OCI-LY7 (cell line): ENCODE measurements at regions not wholly inside any gene's neighbourhood (a gene's known extent, or its start where the extent isn't known, plus 50 kb on each side); places are given as distances from the start of the nearest gene placed in this dataset.

ENCODE experiments used
- EZH2phosphoT487 ChIP-seq: fragments of 200-600 bp; sonication (generic); IDR thresholded peaks from 2 replicates; pipeline ENCODE4 v1.6.1; 2018; ENCODE audit warnings: low read depth, borderline replicate concordance, mild to moderate bottlenecking, mixed run types, antibody characterized with exemption, low read length, moderate library complexity, mixed read lengths
- TF ChIP-seq, protein P1 (sequence below): fragments of 200-600 bp; sonication (generic); conservative IDR thresholded peaks from 2 replicates; pipeline ENCODE4 v1.5.1; 2014; ENCODE audit warnings: mild to moderate bottlenecking, antibody characterized with exemption, low read length, moderate library complexity, mixed read lengths

DNA sequence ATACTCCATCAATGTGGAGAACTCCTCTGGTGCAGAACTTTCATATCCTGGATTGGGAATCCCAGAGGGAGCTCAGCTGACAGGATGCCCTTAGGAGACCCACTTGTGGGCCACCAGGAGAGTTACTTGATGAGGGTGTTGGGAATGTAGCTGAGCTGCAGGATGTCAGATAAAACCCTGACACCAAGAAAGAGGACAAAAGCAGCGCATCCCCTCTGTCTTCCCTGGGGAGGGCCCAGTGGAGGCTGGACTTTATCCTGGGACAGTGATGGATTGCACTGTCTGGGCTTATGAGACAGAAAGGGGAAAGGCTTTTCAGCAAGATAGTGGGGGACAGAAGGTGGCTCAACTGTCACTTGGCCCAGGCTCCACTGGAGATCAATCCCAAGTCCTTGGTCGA is 88.1 kb upstream of the BCAR3 start:
- TF ChIP-seq, protein P1, sequence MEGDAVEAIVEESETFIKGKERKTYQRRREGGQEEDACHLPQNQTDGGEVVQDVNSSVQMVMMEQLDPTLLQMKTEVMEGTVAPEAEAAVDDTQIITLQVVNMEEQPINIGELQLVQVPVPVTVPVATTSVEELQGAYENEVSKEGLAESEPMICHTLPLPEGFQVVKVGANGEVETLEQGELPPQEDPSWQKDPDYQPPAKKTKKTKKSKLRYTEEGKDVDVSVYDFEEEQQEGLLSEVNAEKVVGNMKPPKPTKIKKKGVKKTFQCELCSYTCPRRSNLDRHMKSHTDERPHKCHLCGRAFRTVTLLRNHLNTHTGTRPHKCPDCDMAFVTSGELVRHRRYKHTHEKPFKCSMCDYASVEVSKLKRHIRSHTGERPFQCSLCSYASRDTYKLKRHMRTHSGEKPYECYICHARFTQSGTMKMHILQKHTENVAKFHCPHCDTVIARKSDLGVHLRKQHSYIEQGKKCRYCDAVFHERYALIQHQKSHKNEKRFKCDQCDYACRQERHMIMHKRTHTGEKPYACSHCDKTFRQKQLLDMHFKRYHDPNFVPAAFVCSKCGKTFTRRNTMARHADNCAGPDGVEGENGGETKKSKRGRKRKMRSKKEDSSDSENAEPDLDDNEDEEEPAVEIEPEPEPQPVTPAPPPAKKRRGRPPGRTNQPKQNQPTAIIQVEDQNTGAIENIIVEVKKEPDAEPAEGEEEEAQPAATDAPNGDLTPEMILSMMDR: no peak
- no peak for TF ChIP-seq EZH2phosphoT487
